ENCODE measurements at regions not wholly inside any gene's neighbourhood (a gene's known extent, or its start where the extent isn't known, plus 50 kb on each side); places are given as distances from the start of the nearest gene placed in this dataset.

- TF ChIP-seq CTCF (IDR thresholded peaks at IDR 0.05) (no peak), POLR2A (IDR thresholded peaks at IDR 0.05) (no peak)
These were observed 128.0 kb upstream of the MLN start for GRCh38 chr6:33931799-33932198.
